A673 (cell line): ENCODE measurements at regions not wholly inside any gene's neighbourhood (a gene's known extent, or its start where the extent isn't known, plus 50 kb on each side); places are given as distances from the start of the nearest gene placed in this dataset.

ENCODE experiments used
- CTCF ChIP-seq: fragments of 300-800, 200-600 bp; sonication (generic); conservative IDR thresholded peaks from 2 replicates; pipeline ENCODE4 v1.5.1; 2017; ENCODE audit warnings: low read depth, mild to moderate bottlenecking, antibody characterized with exemption, low read length, moderate library complexity, mixed read lengths
- EZH2 ChIP-seq: fragments of 200-600 bp; sonication (generic); IDR thresholded peaks from 2 replicates; pipeline ENCODE4 v1.6.1; 2017; ENCODE audit warnings: borderline replicate concordance, low read depth, mild to moderate bottlenecking, mixed read lengths, antibody characterized with exemption, low read length; ENCODE audit not compliant: poor library complexity, severe bottlenecking

DNA sequence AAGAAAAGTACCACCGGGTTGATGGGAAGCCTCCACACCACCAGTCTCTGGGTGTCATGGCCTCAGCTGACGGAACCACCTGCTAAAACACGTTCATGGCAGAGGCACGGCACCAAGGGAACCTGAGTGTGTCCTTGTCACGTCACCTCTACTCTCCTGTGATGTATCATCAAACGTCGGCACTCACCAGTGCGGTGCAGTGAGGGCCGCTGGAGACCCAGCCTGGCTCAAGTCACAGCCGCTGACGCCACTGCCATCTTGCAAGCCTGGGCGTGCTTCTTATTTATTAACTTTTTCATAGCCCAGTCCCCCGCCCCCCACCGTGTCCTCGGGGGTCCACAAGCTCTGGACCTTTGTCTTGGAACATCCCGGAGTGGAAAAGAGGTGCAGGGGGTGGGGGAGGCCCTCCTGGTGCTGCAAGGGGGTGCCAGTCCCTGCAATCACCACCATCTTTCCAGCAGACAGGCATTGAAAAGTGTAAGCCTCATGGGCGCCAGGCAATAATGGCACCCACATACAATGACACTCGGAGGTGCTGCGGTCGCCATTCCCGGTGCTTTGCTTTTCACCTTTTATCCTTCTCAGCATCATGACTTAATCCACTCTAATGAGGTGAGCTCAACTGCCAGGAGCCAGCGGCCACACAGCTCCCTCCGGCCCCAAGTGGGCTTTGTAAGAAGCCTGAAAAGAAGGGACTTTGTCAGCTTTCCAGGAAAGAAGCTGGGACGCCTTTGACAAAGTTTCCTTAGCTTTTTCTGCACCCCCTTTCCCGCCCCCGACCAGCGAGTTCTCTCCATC lies 202.3 kb upstream of the IRX1 start:
- TF ChIP-seq CTCF (no peak), EZH2 (no peak)
